HG03135 (cell line): ENCODE measurements at regions not wholly inside any gene's neighbourhood (a gene's known extent, or its start where the extent isn't known, plus 50 kb on each side); places are given as distances from the start of the nearest gene placed in this dataset.
A peak's percentile ranks its signal among the peaks of the same experiment; 100 is the strongest.
"Not testable (repeated sequence)": the region's sequence is repeated elsewhere in the genome, so short reads cannot be mapped to it uniquely, and the experiment has no call there.

ENCODE experiments used
- ATAC-seq: cut with Tn5 transposase; IDR thresholded peaks from one replicate; pipeline ENCODE4 v1.9.1; 2021; ENCODE audit warnings: mild to moderate bottlenecking, moderate library complexity; ENCODE audit not compliant: unreplicated experiment

DNA sequence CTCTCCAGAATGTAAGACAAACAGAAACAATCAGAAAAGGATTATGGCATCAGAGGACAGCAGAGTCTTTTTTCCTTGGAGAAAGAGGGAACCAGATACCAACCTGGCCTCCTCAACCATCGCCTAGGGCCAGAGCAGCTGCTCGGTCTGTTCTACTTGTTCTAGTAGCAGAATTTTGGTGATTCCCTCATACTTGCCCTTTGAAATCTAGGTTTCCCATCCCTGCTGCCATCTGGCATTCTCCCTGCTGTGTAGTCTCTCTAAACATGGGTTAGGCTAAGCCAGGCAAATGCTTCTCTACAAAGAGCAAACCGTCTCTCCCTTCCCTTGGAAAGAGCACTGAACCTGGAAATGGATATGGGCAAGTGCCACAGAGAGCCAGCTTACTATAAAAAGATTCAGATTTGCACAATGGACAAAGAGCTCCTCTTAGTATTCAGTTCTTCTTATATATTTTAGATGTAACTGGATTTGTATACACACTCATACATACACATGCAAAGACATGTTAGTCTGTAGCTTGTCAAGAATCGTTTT lies 208.6 kb upstream of the ST6GAL2 start:
- no peak for ATAC-seq

DNA sequence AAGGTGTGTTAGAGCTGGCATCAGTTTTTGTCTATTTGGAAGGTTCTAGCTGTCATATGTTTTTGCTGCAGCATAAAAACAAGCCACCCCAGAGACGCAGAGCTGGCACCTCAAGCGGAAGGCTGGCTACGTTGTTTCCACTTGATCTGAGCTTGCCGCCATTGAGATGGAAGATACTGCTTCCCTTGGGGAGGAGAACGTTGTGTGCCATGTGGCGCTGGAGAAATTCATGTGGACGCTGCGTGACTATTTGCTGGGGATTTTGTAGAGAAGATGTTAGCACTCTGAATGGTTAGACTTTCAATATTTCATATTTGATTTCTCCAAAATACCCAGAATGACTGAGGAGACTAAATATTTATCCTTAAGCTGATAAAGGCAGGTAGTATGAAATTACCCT lies 216.2 kb upstream of the ST6GAL2 start:
- ATAC-seq = no peak

GRCh38 chr2:107107351-107107750 lies 221.4 kb upstream of the ST6GAL2 start:
- ATAC-seq = no peak

GRCh38 chr2:107108556-107108955 lies 222.6 kb upstream of the ST6GAL2 start:
- no peak for ATAC-seq

- ATAC-seq = no peak
These were observed 225.7 kb upstream of the ST6GAL2 start for GRCh38 chr2:107111623-107112022.

DNA sequence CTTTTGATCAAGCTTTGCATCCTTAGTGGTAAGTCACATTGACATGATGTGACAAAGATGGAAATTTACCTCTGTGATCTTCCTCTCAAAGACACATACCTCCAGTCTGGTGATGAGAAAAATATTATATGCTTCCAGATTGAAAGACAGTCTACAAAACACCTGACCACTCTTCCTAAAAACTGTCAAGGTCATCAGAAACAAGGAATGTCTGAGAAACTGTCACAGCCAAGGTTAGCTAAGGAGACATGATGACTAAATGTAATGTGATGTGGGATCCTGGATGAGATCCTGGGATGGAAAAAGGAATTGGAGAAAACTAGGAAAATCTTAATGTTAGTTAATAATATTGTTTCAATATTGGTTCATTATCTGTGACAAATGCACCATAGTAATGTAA lies 226.6 kb upstream of the ST6GAL2 start:
- ATAC-seq = no peak

DNA sequence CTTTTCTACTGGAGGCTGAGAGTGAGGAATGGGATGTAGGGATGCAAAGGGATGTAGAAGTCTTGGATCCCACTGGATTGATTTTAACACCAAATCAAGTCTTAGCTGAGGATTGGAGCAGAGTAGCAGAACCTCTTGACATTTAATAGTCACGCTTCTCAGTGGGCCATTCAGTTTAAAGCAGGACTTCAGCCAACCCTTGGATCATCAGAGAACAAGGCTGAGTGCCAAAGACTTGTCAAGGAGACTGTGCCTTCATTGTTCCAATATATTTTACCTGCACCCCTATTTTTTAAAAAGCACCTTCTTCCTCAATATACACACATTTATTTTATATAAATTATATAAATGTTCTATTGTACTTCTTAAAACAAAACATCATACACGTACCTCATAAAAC lies 242.4 kb upstream of the ST6GAL2 start:
- no peak for ATAC-seq

GRCh38 chr2:107132070-107132469 lies 246.1 kb upstream of the ST6GAL2 start:
- peak; percentile 79 for ATAC-seq

DNA sequence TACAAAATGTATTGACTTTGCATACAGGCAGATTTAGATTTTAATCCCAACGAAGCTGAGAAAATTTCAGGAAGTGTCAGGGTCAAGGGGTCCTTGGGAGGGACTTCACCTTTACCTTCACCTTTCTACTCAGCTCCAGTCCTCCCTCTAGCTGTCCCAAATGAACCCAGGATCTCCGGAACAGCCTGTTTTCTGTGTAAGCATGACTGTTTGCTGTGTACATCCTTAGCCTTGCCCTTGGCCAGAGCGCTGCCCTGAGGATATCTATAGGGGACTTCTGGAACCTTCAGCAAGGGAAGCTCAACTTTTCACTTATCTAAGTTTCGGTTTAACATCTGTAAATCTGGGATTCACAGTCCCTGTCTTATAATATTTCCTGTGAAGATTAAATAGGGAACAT lies 246.8 kb upstream of the ST6GAL2 start:
- no peak for ATAC-seq

GRCh38 chr2:107133412-107133811 lies 247.4 kb upstream of the ST6GAL2 start:
- no peak for ATAC-seq

DNA sequence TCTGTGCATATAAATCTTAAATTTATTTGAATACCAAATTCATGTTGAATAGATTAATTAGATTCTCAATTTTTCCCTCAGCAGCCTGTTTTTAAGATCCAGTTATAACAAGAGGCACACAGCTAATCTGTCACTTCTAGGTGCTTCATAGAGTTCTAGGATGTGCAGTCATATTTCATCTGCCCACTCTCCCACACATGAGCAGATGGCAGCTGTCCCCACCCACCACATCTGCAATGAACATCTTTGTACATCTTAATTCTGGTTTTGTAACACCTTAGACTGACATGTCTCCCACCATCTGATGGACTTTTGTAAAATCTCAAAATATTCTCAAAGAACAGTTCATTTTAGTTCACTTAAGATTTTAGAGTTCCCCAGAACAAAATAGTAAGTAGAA lies 250.8 kb upstream of the ST6GAL2 start:
- ATAC-seq = no peak

DNA sequence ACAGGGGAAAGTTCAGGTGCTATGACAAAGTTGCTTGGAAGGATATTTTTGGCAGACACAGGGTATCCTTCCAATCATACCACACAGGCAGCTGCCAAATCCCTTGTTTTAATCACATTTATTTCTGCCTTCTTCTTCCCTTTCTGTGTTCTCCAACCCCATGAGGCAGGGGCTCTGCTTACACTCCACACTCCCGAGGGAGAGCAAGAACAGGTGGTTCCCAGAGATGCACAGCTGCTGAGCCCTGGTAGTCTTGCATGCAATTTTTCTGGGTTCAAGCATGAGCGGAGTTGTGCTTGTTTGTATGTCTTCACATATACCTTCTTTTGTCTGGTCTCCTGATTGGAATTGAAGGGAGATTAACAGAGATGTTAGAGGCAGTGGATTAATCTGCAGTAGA lies 251.7 kb upstream of the ST6GAL2 start:
- no peak for ATAC-seq

GRCh38 chr2:107146181-107146580 lies 260.2 kb upstream of the ST6GAL2 start:
- no peak for ATAC-seq

- ATAC-seq = not testable (repeated sequence)
These were observed 260.7 kb upstream of the ST6GAL2 start for GRCh38 chr2:107146645-107147044.

DNA sequence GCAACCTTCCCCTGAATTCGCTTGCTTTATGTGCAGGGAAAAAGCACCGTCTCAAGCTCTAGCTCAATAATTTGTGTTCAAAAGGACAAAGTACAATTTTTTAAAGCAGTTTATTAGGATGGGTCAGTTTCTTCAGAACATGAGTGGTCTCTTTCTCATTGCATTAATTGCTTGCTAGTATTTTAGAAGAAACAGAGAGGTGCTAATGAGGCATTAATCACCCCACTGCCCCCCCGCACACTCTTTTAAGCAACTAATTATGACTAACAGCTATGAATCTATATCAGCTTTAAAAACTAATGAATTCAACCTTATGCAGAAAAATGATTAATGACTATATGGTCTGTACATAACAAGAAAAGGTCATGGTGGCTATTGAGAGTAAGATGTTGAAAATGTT lies 262.1 kb upstream of the ST6GAL2 start:
- ATAC-seq = no peak

GRCh38 chr2:107148496-107148895 lies 262.5 kb upstream of the ST6GAL2 start:
- ATAC-seq = no peak

- ATAC-seq = no peak
These were observed 274.8 kb upstream of the ST6GAL2 start for GRCh38 chr2:107160640-107161239.

DNA sequence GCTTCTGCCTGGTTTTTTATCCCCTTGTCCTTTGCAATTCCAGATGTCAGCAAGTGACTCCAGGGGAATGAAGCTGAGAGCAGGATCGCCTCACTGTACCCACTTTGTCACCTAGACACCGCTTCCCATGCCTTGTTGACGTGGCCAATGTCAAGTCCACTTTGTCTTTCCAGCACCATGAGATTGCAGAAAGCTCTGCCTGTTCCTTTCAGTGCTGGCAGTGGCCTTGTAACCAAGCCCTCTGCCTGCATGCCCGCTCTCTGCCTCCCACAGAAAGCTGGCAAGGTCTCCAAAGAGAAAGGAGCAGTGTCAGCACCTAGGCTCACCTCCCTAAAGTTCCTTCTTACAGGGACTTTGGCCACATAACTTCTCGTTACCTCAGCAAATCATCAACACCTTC lies 282.2 kb upstream of the ST6GAL2 start:
- no peak for ATAC-seq

- ATAC-seq = no peak
These were observed 288.2 kb upstream of the ST6GAL2 start for GRCh38 chr2:107174171-107174570.

GRCh38 chr2:107182981-107183380 lies 297.0 kb upstream of the ST6GAL2 start:
- ATAC-seq = no peak

DNA sequence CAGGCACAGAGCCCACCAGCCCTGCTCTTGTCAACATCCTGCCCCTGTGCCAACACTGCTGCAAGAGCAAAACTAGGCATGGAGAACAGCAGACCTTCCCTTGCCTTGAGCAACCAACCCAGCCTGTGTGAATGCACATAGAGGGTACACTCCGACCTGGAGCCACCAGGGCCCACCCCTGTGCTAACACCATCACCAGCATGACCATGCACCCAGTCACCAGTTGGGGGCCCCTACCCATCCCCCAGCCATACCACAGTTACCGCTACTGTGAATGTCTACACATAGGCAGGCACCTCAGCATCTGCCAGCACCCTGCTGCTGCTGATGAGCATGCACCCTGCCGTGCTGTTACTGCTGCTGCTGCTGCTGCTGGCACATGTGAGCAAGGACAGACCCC lies 301.9 kb upstream of the ST6GAL2 start:
- no peak for ATAC-seq

DNA sequence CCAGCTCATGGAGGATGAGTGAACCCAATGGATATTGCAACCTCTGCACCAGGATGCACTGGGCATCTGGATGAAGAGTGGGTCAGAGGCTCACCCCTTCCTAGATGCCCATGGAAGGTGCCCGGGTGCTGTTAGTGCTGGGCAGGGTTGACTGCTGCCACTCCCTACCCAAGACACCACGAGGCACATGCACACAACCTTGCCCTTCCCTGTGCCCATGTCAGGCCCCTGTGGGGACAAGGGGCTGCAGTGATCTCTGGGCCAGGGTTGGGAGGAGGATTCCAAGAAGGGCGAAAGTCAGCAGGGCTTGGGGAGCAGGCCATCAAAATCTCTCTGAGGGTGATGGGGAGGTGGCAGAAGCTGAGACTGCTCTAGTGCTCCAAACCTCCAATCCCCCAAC lies 309.7 kb upstream of the ST6GAL2 start:
- no peak for ATAC-seq

- no peak for ATAC-seq
These were observed 311.8 kb upstream of the ST6GAL2 start for GRCh38 chr2:107197594-107198294.
